Neural progenitor cell (in vitro differentiated cells): ENCODE measurements at regions not wholly inside any gene's neighbourhood (a gene's known extent, or its start where the extent isn't known, plus 50 kb on each side); places are given as distances from the start of the nearest gene placed in this dataset.

Experiments used
- CTCF ChIP-seq: fragments of 200-600 bp; sonication (generic); IDR thresholded peaks from 2 replicates; pipeline ENCODE4 v1.5.1; 2017; ENCODE audit warnings: antibody characterized with exemption, mild to moderate bottlenecking
- EZH2phosphoT487 ChIP-seq: fragments of 200-600 bp; sonication (generic); IDR thresholded peaks from 2 replicates; pipeline ENCODE4 v1.6.1; 2017; ENCODE audit warnings: antibody characterized with exemption

- TF ChIP-seq CTCF (no peak), EZH2phosphoT487 (no peak)
These were observed 277.9 kb upstream of the THSD7B start for GRCh38 chr2:136487421-136487820.
